Trophoblast cell (in vitro differentiated cells and primary cell): ENCODE measurements at regions not wholly inside any gene's neighbourhood (a gene's known extent, or its start where the extent isn't known, plus 50 kb on each side); places are given as distances from the start of the nearest gene placed in this dataset.

ENCODE experiments used
- DNase-seq, 2 donors: peaks; one replicate each; pipeline ENCODE4 v3.0.0-alpha.2; 2016
- H2AFZ ChIP-seq: 2 replicates; pipeline ENCODE4 v1.6.1; 2013; ENCODE audit warnings: low read length, moderate library complexity, mild to moderate bottlenecking; ENCODE audit not compliant: insufficient read depth, poor library complexity
- H2AK5ac ChIP-seq: 2 replicates; pipeline ENCODE4 v1.6.1; 2013; ENCODE audit warnings: mild to moderate bottlenecking, low read length
- H2BK120ac ChIP-seq: 2 replicates; pipeline ENCODE4 v1.6.1; 2013; ENCODE audit warnings: low read length, mild to moderate bottlenecking, moderate library complexity; ENCODE audit not compliant: insufficient read depth, poor library complexity
- H2BK12ac ChIP-seq: 2 replicates; pipeline ENCODE4 v1.6.1; 2013; ENCODE audit warnings: mild to moderate bottlenecking, low read length, moderate library complexity
- H2BK5ac ChIP-seq: 2 replicates; pipeline ENCODE4 v1.6.1; 2013; ENCODE audit warnings: low read length, low read depth, moderate library complexity, mild to moderate bottlenecking; ENCODE audit not compliant: poor library complexity
- H3K14ac ChIP-seq: 2 replicates; pipeline ENCODE4 v1.6.1; 2013; ENCODE audit warnings: mild to moderate bottlenecking, low read length
- H3K18ac ChIP-seq: 2 replicates; pipeline ENCODE4 v1.6.1; 2013; ENCODE audit warnings: mild to moderate bottlenecking, low read length
- H3K23ac ChIP-seq: 2 replicates; pipeline ENCODE4 v1.6.1; 2013; ENCODE audit warnings: low read length
- H3K27ac ChIP-seq: 2 replicates; pipeline ENCODE4 v1.5.1; 2013; ENCODE audit warnings: low read depth, mild to moderate bottlenecking, inconsistent platforms, low read length, moderate library complexity
- H3K27me3 ChIP-seq: 2 replicates; pipeline ENCODE4 v1.6.1; 2013; ENCODE audit warnings: inconsistent platforms, mild to moderate bottlenecking, low read length, moderate library complexity; ENCODE audit not compliant: insufficient read depth
- H3K36me3 ChIP-seq, 2 experiments: 1 replicate in 1 of 2; 2 replicates in 1 of 2; pipeline ENCODE4 v1.6.1; 2013; ENCODE audit warnings: low read length in 2 of 2, mild to moderate bottlenecking in 2 of 2, moderate library complexity in 1 of 2; ENCODE audit not compliant: insufficient read depth in 2 of 2, control insufficient read depth in 1 of 2
- H3K4ac ChIP-seq: 2 replicates; pipeline ENCODE4 v1.6.1; 2013; ENCODE audit warnings: low read depth, mild to moderate bottlenecking, low read length, moderate library complexity
- H3K4me1 ChIP-seq, 2 experiments: 1 replicate in 1 of 2; 2 replicates in 1 of 2; pipeline ENCODE4 v1.6.1; 2013; ENCODE audit warnings: low read length in 2 of 2, mild to moderate bottlenecking in 2 of 2, moderate library complexity in 1 of 2; ENCODE audit not compliant: insufficient read depth in 2 of 2, control insufficient read depth in 1 of 2
- H3K4me2 ChIP-seq: 2 replicates; pipeline ENCODE4 v1.6.1; 2013; ENCODE audit warnings: inconsistent platforms, mild to moderate bottlenecking, low read length, moderate library complexity
- H3K4me3 ChIP-seq: 2 replicates; pipeline ENCODE4 v1.5.1; 2013; ENCODE audit warnings: mild to moderate bottlenecking, low read depth, low read length, inconsistent platforms
- H3K79me1 ChIP-seq: one replicate; pipeline ENCODE4 v1.6.1; 2013; ENCODE audit warnings: low read length
- H3K79me2 ChIP-seq: 2 replicates; pipeline ENCODE4 v1.6.1; 2013; ENCODE audit warnings: low read length, mild to moderate bottlenecking; ENCODE audit not compliant: control insufficient read depth, insufficient read depth, poor library complexity
- H3K9ac ChIP-seq: 2 replicates; pipeline ENCODE4 v1.6.1; 2013; ENCODE audit warnings: mild to moderate bottlenecking, low read length
- H3K9me3 ChIP-seq: 2 replicates; pipeline ENCODE4 v1.6.1; 2013; ENCODE audit warnings: low read depth, mild to moderate bottlenecking, control low read depth, inconsistent platforms, low read length; ENCODE audit not compliant: insufficient read depth
- H4K12ac ChIP-seq: 2 replicates; pipeline ENCODE4 v1.6.1; 2013; ENCODE audit warnings: low read depth, mild to moderate bottlenecking, low read length, moderate library complexity
- H4K8ac ChIP-seq: 2 replicates; pipeline ENCODE4 v1.6.1; 2013; ENCODE audit warnings: low read depth, mild to moderate bottlenecking, low read length, moderate library complexity
- H4K91ac ChIP-seq: one replicate; pipeline ENCODE4 v1.6.1; 2013; ENCODE audit warnings: low read depth, mild to moderate bottlenecking, low read length, moderate library complexity
- WGBS: extraction: QIAGEN DNeasy Blood & Tissue Kit; methylation state at CpG from one replicate; pipeline ENCODE4 v1.1.7; 2013; ENCODE audit warnings: missing lambda C conversion rate; ENCODE audit not compliant: insufficient read length, insufficient coverage; ENCODE audit errors: extremely low coverage; 5-methylcytosine and 5-hydroxymethylcytosine counted together

- no peak overlapping the region for H3K4me3 ChIP-seq
- H2AFZ ChIP-seq: no peak overlapping the region
- no peak overlapping the region for H4K91ac ChIP-seq
- H3K79me2 ChIP-seq: no peaks in the 10 kb centered on the region
- no peak overlapping the region for H4K12ac ChIP-seq
- no peak overlapping the region for H4K8ac ChIP-seq
- WGBS: no CpG with 5 or more reads among the region's 9 CpGs
- no peak overlapping the region for H2BK120ac ChIP-seq
- no peak overlapping the region for H3K9ac ChIP-seq
- no peak overlapping the region for H3K18ac ChIP-seq
- H3K36me3 ChIP-seq: no peaks in the 10 kb centered on the region
- H3K79me1 ChIP-seq: no peaks in the 10 kb centered on the region
- H2BK12ac ChIP-seq: no peak overlapping the region
- H3K27me3 ChIP-seq: no peaks in the 10 kb centered on the region
- no peak overlapping the region for H3K23ac ChIP-seq
- DNase-seq: no peak
- H3K14ac ChIP-seq: no peak overlapping the region
- H3K27ac ChIP-seq: no peak overlapping the region
- no peaks in the 10 kb centered on the region for H3K4me1 ChIP-seq
- H3K4ac ChIP-seq: no peak overlapping the region
- H3K4me2 ChIP-seq: no peak overlapping the region
- no peaks in the 10 kb centered on the region for H3K9me3 ChIP-seq
- no peak overlapping the region for H2AK5ac ChIP-seq
- H2BK5ac ChIP-seq: no peak overlapping the region
These were observed 72.3 kb upstream of the ADGRG2 start for GRCh38 chrX:19194285-19195242.

DNA sequence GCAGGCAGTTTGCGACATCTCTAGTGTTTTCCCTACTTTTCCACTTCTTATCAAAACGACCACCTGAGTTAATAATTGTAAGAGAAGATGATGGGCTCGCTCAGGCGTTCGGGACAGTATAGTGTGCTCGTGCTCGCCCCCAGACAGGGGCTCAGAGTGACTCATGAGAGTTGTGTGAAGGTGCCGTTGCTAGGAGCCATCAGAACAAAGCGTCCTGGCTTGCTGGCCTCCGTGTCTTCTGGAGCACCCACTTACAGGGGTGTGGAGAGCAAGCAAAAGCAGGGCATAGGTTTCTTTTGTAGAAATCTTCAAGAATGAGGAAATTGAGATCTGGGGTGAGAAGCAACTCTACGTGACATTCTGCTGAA, 73.0 kb upstream of the ADGRG2 start:
- H2BK12ac ChIP-seq: no peak overlapping the region
- no peaks in the 10 kb centered on the region for H3K79me1 ChIP-seq
- H3K27ac ChIP-seq: no peak overlapping the region
- no peaks in the 10 kb centered on the region for H3K79me2 ChIP-seq
- no peak overlapping the region for H3K4me3 ChIP-seq
- no peak overlapping the region for H2BK5ac ChIP-seq
- H3K9ac ChIP-seq: no peak overlapping the region
- H4K91ac ChIP-seq: no peak overlapping the region
- no peak overlapping the region for H3K4ac ChIP-seq
- no peak overlapping the region for H3K4me2 ChIP-seq
- no peak overlapping the region for H3K14ac ChIP-seq
- no peak overlapping the region for H3K18ac ChIP-seq
- no peaks in the 10 kb centered on the region for H3K36me3 ChIP-seq
- H3K4me1 ChIP-seq: no peaks in the 10 kb centered on the region
- no peak overlapping the region for H3K23ac ChIP-seq
- H2AK5ac ChIP-seq: no peak overlapping the region
- H3K27me3 ChIP-seq: no peaks in the 10 kb centered on the region
- H4K8ac ChIP-seq: no peak overlapping the region
- H2BK120ac ChIP-seq: no peak overlapping the region
- H4K12ac ChIP-seq: no peak overlapping the region
- no CpG with 5 or more reads among the region's 11 CpGs for WGBS
- no peaks in the 10 kb centered on the region for H3K9me3 ChIP-seq
- no peak overlapping the region for H2AFZ ChIP-seq
- DNase-seq: no peak

- Histone ChIP-seq H3K9ac (no peak overlapping the region), H3K9me3 (no peaks in the 10 kb centered on the region), H3K4ac (no peak overlapping the region), H3K23ac (no peak overlapping the region), H3K27me3 (no peaks in the 10 kb centered on the region), H4K8ac (no peak overlapping the region), H2AK5ac (no peak overlapping the region), H3K36me3 (no peaks in the 10 kb centered on the region), H2BK120ac (no peak overlapping the region), H2BK5ac (no peak overlapping the region), H4K12ac (no peak overlapping the region), H3K18ac (no peak overlapping the region), H3K14ac (no peak overlapping the region), H3K27ac (no peak overlapping the region), H3K79me2 (no peaks in the 10 kb centered on the region), H2BK12ac (no peak overlapping the region), H4K91ac (no peak overlapping the region), H3K79me1 (no peaks in the 10 kb centered on the region), H3K4me1 (no peaks in the 10 kb centered on the region), H3K4me3 (no peak overlapping the region), H3K4me2 (no peak overlapping the region), H2AFZ (no peak overlapping the region)
- WGBS: no CpG with 5 or more reads among the region's 2 CpGs
- DNase-seq: no peak
These were observed 76.2 kb upstream of the ADGRG2 start for GRCh38 chrX:19198473-19198872.

DNA sequence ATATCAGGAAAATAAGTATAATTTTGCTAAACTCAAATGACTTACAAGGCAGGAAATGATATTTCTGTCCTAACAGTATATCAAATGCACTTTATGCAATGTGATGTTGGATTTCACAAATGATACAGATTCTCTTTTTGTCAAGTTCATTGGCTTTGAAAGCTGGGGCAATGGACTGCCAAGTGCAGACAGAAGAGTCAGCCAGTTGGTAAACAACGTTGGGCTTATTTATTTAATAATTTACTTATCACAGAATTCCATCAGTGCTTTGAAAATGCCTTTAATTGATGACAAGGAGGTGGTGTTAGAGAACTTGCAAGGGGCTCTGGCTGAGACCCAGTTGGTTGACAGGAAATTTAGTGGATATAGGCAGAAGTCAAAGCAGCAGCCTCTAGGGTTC, 79.9 kb upstream of the ADGRG2 start:
- DNase-seq: no peak
- Histone ChIP-seq H3K4me2 (no peak overlapping the region), H3K27me3 (no peaks in the 10 kb centered on the region), H2BK5ac (no peak overlapping the region), H3K23ac (no peak overlapping the region), H2BK12ac (no peak overlapping the region), H3K18ac (no peak overlapping the region), H4K12ac (no peak overlapping the region), H3K4me3 (no peak overlapping the region), H3K4me1 (no peaks in the 10 kb centered on the region), H4K8ac (no peak overlapping the region), H2BK120ac (no peak overlapping the region), H4K91ac (no peak overlapping the region), H3K79me1 (no peaks in the 10 kb centered on the region), H3K9me3 (no peaks in the 10 kb centered on the region), H3K14ac (no peak overlapping the region), H3K4ac (no peak overlapping the region), H3K36me3 (no peaks in the 10 kb centered on the region), H3K79me2 (no peaks in the 10 kb centered on the region), H2AFZ (no peak overlapping the region), H3K9ac (no peak overlapping the region), H2AK5ac (no peak overlapping the region), H3K27ac (no peak overlapping the region)
- WGBS: no CpG with 5 or more reads among the region's 1 CpG
